ENCODE measurements at regions not wholly inside any gene's neighbourhood (a gene's known extent, or its start where the extent isn't known, plus 50 kb on each side); places are given as distances from the start of the nearest gene placed in this dataset.

DNA sequence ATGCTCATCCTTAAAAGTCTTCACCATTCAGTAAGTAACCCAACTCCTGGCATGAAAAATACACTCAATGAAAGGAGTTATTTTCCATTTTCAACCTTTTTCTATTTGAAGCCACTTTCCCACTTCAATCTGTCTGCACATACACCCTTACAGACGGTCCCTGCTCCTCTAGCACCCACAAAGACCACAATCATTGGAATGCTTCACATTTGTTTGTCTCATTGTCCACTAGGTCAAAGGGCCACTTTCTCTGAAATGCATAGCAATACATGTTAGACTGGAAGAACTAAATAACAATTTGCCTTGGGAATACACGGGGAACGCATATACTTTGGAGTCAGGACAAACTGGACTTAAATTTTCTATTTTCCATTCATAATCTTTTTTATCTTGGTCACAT lies 487.1 kb upstream of the C1orf87 start:
- H3K4me3 ChIP-seq (ENCODE audit: low read length) = no peak overlapping the region
- H3K27ac ChIP-seq (ENCODE audit: low read depth, low read length) = no peak overlapping the region
- no peaks in the 10 kb centered on the region for H3K27me3 ChIP-seq (ENCODE audit: control insufficient read depth, insufficient read depth, low read length, poor library complexity, severe bottlenecking)
- no peaks in the 10 kb centered on the region for H3K27me3 Mint-ChIP-seq (ENCODE audit: insufficient read depth)
- no peaks in the 10 kb centered on the region for H3K36me3 Mint-ChIP-seq (ENCODE audit: low read depth)
- H3K27ac Mint-ChIP-seq = no peak overlapping the region
- H3K36me3 ChIP-seq (ENCODE audit: control insufficient read depth, insufficient read depth, low read length) = no peaks in the 10 kb centered on the region
- DNase-seq = no peak
- H3K9ac ChIP-seq (ENCODE audit: extremely low read depth, low read length, poor library complexity, severe bottlenecking) = no peak overlapping the region
- TF ChIP-seq, protein P1, sequence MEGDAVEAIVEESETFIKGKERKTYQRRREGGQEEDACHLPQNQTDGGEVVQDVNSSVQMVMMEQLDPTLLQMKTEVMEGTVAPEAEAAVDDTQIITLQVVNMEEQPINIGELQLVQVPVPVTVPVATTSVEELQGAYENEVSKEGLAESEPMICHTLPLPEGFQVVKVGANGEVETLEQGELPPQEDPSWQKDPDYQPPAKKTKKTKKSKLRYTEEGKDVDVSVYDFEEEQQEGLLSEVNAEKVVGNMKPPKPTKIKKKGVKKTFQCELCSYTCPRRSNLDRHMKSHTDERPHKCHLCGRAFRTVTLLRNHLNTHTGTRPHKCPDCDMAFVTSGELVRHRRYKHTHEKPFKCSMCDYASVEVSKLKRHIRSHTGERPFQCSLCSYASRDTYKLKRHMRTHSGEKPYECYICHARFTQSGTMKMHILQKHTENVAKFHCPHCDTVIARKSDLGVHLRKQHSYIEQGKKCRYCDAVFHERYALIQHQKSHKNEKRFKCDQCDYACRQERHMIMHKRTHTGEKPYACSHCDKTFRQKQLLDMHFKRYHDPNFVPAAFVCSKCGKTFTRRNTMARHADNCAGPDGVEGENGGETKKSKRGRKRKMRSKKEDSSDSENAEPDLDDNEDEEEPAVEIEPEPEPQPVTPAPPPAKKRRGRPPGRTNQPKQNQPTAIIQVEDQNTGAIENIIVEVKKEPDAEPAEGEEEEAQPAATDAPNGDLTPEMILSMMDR (conservative IDR thresholded peaks at IDR 0.05) = no peak
- no peaks in the 10 kb centered on the region for H3K4me1 ChIP-seq (ENCODE audit: control insufficient read depth, insufficient read depth, low read length)
- H3K4me1 Mint-ChIP-seq = no peaks in the 10 kb centered on the region
- no peaks in the 10 kb centered on the region for H3K9me3 ChIP-seq (ENCODE audit: control insufficient read depth, low read length)
- no peaks in the 10 kb centered on the region for H3K9me3 Mint-ChIP-seq
- no peak overlapping the region for H3K4me3 Mint-ChIP-seq
- 90 to 93% methylated on average over 3 of the region's 3 CpGs for WGBS, 2 experiments (ENCODE audit: insufficient coverage in 1 of 2, insufficient read length in 1 of 2)

DNA sequence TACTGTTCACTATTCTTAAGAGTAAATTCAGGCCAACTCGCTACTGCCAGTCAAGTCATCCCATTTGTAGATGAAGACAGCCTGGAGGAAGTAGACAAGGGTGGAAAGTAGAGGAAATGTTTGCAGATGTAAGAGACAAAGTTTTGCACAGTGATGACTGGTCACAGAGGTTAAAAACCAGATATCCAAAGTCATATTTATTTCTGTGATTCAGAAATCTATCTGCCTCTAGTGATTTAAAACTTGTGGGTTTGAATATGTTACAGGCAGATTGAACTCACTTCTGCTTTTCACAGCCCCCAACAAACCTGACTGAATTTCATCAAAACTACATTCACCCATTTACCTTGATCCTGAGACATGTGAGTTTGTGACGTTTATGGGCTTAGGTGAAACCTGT lies 484.7 kb upstream of the C1orf87 start:
- TF ChIP-seq, protein P1 (conservative IDR thresholded peaks at IDR 0.05) = no peak
- Histone ChIP-seq H3K27me3 (ENCODE audit: control insufficient read depth, insufficient read depth, low read length, poor library complexity, severe bottlenecking) (no peaks in the 10 kb centered on the region), H3K27ac (ENCODE audit: low read depth, low read length) (no peak overlapping the region), H3K9ac (ENCODE audit: extremely low read depth, low read length, poor library complexity, severe bottlenecking) (no peak overlapping the region), H3K4me3 (ENCODE audit: low read length) (no peak overlapping the region), H3K4me1 (ENCODE audit: control insufficient read depth, insufficient read depth, low read length) (no peaks in the 10 kb centered on the region), H3K9me3 (ENCODE audit: control insufficient read depth, low read length) (no peaks in the 10 kb centered on the region), H3K36me3 (ENCODE audit: control insufficient read depth, insufficient read depth, low read length) (no peaks in the 10 kb centered on the region)
- Mint-ChIP-seq H3K27me3 (ENCODE audit: insufficient read depth) (no peaks in the 10 kb centered on the region), H3K4me1 (no peaks in the 10 kb centered on the region), H3K36me3 (ENCODE audit: low read depth) (no peaks in the 10 kb centered on the region), H3K27ac (no peak overlapping the region), H3K4me3 (no peak overlapping the region), H3K9me3 (no peaks in the 10 kb centered on the region)
- WGBS, 2 experiments (ENCODE audit: insufficient coverage in 1 of 2, insufficient read length in 1 of 2) = 84 to 100% methylated on average over 1 to 2 of the region's 2 CpGs
- DNase-seq = no peak

DNA sequence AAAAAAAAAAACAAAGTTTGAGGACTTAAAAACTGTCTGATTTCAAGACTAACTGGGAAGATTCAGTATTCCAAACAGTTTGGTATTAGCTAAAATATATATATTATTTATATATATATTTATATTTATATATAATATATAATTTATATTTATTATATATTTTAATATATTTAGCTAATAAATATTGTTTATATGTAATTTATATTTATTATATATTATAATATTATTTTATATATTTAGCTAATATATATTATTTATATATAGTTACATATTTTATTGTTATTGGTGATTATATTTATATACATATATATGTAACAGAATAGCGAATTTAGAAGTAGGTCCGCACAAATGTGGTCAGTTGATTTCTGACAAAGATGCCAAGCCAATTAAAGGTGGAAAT lies 480.2 kb upstream of the C1orf87 start:
- TF ChIP-seq, protein P1 (conservative IDR thresholded peaks at IDR 0.05) = no peak
- no peaks in the 10 kb centered on the region for H3K4me1 ChIP-seq (ENCODE audit: control insufficient read depth, insufficient read depth, low read length)
- no peaks in the 10 kb centered on the region for H3K4me1 Mint-ChIP-seq
- H3K9me3 ChIP-seq (ENCODE audit: control insufficient read depth, low read length) = no peaks in the 10 kb centered on the region
- no peaks in the 10 kb centered on the region for H3K9me3 Mint-ChIP-seq
- H3K27ac Mint-ChIP-seq = no peak overlapping the region
- no peaks in the 10 kb centered on the region for H3K36me3 Mint-ChIP-seq (ENCODE audit: low read depth)
- no peak overlapping the region for H3K9ac ChIP-seq (ENCODE audit: extremely low read depth, low read length, poor library complexity, severe bottlenecking)
- H3K4me3 ChIP-seq (ENCODE audit: low read length) = no peak overlapping the region
- no peak for DNase-seq
- WGBS, 2 experiments (ENCODE audit: insufficient coverage in 1 of 2, insufficient read length in 1 of 2) = 100% methylated on average over 2 of the region's 2 CpGs; no CpG with 5 or more reads in 1 of the 2 experiments
- no peaks in the 10 kb centered on the region for H3K36me3 ChIP-seq (ENCODE audit: control insufficient read depth, insufficient read depth, low read length)
- no peak overlapping the region for H3K27ac ChIP-seq (ENCODE audit: low read depth, low read length)
- H3K4me3 Mint-ChIP-seq = no peak overlapping the region
- H3K27me3 ChIP-seq (ENCODE audit: control insufficient read depth, insufficient read depth, low read length, poor library complexity, severe bottlenecking) = no peaks in the 10 kb centered on the region
- no peaks in the 10 kb centered on the region for H3K27me3 Mint-ChIP-seq (ENCODE audit: insufficient read depth)
